ENCODE measurements at regions not wholly inside any gene's neighbourhood (a gene's known extent, or its start where the extent isn't known, plus 50 kb on each side); places are given as distances from the start of the nearest gene placed in this dataset.

- TF ChIP-seq POLR2A (IDR thresholded peaks at IDR 0.05) (no peak), CTCF (IDR thresholded peaks at IDR 0.05) (no peak), POLR2AphosphoS5 (IDR thresholded peaks at IDR 0.05; ENCODE audit: insufficient read depth in 1 of 2, low read depth in 1 of 2) (no peak)
Observed at GRCh38 chr7:135858379-135858778, 109.8 kb upstream of the FAM180A start.

Measured in vagina (tissue), 2 donors.